ENCODE measurements at regions not wholly inside any gene's neighbourhood (a gene's known extent, or its start where the extent isn't known, plus 50 kb on each side); places are given as distances from the start of the nearest gene placed in this dataset.

DNA sequence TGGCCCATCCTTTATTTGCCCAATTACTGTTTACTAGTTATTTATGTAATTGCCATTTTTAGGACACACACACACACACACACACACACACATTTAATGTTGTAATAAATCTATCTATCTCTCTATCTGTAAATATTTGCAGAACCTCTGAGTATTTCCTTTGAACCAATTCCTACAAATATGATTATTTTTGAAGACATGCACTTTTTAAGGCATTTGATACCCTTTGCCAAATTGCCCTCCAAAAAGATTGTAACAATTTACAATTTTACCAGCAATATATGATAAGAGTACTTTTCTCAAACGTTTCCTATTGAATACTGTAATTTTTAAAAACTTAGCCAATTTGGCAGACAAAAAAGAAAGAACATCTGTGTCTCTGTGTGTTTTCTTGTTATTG lies 143.8 kb upstream of the FOXF1 start:
- no peak for DNase-seq (ENCODE audit: low spot score)

DNA sequence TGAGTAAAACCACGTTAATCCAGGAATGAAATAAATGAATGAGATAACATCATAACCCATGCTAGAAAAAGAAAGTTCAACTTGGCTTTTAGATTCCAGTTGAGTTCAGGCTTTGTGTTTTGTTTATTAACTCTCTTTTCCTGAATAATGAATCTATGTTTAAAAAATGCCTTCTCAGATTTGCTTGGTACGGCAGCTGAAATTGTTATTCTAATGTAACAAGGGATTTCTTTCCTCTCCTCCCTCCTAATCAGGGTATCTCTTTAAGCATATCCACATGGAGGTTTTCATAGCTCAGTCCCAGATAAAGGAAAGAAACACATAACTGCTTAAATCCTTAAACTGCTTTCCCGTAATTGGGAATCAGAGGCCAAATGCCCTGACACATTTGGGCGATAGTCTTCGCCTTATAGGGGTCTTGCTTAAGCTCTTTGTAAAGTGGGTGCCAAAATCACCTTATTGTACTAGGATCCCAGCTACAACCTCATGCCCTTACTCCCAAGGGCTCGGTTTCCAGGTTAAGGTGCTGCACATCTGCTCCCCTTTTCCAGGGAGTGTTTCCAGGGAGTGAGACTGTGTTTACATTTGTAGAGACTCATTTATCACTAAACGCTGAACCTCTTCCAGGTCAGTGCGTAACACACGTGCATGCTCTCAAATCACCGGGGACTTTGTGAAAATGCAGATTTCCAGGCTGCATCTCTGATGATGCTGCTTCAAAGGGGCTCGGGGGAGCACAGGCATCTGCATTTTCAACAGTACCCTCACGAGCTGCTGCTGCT lies 142.8 kb upstream of the FOXF1 start:
- DNase-seq (ENCODE audit: low spot score): no peak

DNA sequence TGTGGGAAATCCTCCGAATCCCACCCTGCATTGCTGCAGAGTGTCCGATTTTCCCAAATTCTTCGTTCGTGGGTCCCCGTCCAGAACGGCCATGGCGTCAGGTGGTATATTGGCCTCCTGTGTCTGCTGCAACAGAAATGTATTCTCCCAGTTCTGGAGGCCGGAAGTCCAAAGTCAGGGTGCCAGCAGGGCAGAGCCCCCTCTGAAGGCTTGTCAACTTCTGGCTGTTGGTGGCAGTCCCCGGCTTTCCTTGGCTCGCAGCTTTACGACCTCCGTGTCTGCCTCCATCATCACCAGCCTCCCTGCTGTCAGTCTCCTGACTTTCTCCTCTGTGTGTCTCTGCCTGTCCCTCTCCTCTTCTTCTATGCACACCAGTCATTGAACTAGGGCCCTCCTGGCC lies 142.1 kb upstream of the FOXF1 start:
- no peak for DNase-seq (ENCODE audit: low spot score)

DNA sequence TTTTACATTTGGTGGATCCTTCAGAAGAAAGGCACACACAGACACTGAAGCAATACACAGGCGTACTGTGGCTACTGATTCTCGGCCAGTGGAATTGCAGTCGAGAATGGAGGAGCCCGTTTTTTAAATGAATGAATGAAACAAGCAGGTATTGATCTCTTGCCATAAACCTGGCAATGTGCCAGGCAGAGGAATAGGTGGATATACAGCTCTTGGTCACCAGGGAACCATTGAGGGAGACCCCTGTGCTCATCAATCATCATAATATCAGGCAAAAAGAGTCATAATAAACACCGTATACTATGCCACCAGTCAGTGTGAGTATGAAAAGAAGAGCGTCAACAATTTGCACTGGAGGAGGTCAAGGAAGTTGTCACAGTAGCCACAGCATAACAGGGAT lies 140.3 kb upstream of the FOXF1 start:
- DNase-seq (ENCODE audit: low spot score): no peak

DNA sequence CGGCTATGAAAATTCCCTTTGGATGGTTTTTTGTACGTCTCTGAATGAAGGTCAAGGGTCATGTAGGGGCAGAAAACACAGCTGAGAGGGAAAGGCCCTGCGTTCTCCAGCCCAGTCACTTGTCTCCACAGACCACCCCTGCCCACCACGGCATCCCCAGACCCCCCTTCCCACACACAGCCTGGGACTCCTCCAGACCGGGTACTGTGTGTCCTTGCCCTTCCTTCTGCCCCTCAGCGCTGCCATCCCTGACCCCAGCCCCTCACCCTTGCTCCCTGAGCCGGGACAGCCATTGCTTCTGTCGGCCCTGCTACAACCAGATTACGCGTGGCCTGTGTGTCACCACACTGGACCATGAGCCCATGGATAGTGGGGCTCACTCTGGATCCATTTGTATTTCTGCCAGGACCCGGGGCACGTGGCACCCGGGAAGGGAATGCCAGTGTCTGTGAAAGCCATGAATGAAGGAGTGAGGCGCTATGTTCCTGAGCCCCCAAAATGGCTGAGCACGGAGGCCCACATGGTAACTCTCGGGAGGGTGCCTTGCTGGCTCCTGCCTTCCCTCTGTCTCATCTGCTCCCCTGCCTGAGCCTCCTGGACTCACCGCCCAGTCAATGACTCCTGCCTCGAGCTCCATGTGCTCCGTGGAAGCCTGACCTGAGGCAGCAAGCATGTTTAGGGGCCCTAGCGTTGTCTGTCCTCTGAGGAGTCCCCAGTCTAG lies 139.1 kb upstream of the FOXF1 start:
- no peak for DNase-seq (ENCODE audit: low spot score)

DNA sequence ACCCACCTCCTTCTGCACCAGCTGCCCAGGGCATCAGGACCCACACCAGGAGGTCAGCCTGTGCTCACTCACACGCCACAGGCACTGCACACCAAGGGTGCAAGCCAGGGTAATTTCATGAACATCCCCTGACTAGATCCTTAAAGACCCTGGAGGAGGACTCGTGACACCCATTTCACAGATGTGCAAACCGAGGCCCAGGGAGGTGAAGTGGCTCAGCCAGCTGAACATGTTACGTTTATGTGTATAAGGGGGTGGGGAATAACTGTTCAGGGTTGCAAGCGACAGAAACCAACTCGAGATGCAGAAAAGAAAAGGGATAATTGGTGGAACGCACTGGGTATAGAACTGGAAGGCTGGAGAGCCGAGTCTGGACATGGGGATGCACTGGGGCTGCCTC lies 138.1 kb upstream of the FOXF1 start:
- no peak for DNase-seq (ENCODE audit: low spot score)

DNA sequence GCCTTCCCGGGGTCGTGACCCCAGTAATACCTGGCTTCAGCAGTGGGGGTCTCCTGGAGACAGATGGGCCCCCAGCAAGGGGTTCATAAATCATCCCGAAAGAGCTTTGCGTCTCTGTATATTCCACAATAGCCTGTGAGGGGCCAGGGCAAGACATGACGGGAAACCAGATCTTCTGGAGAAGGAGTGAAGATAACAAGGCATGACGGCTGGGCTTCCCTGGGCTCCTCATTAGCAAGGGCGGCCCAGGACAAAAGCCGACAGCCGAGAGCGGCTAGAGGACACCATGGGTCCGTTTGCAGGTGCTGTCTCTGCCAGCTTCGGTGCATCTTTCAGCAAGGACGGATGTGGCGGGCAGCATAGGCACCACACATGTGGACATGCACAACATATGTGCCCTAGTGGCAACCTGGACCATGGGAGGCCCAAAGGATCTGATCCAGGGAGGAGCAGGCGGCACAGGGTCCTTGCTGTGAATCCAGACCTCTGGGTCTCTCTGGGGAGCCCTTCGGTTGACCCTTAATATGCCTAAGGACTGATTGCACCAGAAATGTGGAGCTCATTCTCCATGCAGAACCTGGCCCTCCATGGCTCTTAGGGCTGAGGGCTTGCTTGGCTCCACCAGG lies 136.9 kb upstream of the FOXF1 start:
- no peak for DNase-seq (ENCODE audit: low spot score)

DNA sequence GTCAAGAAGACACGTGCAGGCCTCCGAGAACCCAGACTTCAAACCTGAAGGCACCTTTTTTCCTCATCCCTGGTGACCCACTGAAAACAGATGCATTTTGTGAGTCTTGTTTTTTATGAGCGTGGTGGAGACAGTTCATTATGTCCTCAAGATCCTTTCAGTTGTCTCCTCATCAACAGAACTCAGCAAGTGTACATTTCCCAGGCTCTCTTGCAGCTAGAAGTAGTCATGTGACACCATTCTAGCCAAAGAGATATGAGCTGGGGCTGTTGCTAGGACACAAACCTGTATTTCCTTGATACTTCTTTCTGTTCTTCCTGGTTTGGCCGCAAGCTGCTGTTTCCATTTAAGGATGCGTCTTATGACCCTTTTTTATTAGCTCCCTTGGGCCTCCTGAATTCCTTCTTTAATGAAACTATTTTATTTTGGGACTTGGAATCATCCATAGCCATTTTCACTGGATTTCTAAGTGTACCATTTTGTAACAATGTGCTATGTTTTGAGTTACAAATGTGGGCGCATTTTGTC lies 135.7 kb upstream of the FOXF1 start:
- DNase-seq (ENCODE audit: low spot score): no peak

DNA sequence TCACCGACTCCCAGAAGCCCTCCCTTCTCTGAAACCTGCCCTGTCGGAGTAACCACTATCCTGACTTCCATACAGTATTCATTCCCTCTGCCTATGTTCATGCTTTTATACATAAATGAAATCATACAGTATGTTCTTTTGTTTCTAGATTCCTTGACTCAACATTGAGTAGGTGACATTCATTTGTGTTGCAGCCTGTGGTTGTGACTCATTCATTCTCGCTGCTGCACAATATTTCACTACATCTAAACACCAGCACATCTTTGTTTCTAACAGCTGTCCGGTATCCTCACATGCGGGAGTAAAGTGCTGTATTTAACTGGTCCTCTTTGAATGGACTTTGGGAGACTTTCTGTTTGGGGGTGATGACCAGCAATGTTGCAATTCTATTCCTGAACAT lies 135.0 kb upstream of the FOXF1 start:
- DNase-seq (ENCODE audit: low spot score): no peak

DNA sequence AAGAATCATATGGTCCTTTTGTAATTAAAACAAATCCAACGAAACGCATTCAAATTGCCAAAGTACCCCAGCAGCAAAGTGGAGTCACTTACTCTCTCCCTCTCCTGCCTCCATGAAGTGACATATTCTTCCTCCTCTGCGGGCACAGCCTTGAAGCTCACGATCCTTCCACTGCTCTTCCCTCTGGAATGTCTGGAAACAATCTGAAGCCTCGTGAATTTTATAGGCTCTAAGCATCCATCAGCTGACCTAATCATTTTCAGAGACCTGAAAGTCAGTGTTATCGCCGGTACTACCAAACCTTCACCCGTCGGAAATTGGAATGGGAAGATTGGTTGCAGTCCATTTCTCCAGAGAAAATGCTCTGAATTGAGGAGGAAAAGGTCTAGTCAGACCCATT lies 134.5 kb upstream of the FOXF1 start:
- DNase-seq (ENCODE audit: low spot score): no peak

DNA sequence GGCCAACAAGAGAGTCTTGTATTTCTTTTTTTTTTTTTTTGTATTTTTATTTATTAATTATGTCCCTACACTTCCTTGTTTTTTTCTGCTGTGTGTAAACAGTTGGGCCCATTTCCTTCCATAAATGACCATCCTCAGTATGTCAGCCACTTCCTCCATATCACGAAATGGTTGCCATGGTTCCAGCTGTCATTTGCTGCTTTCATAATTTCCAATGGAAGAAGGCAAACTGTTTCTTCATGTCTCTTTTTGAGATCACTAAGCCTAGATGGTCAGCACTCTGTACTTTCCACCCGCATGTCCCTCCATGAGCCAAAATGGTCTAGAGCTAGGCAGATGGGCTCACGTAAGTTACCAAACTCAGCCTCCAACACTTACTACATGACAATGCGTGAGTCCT lies 133.5 kb upstream of the FOXF1 start:
- no peak for DNase-seq (ENCODE audit: low spot score)

DNA sequence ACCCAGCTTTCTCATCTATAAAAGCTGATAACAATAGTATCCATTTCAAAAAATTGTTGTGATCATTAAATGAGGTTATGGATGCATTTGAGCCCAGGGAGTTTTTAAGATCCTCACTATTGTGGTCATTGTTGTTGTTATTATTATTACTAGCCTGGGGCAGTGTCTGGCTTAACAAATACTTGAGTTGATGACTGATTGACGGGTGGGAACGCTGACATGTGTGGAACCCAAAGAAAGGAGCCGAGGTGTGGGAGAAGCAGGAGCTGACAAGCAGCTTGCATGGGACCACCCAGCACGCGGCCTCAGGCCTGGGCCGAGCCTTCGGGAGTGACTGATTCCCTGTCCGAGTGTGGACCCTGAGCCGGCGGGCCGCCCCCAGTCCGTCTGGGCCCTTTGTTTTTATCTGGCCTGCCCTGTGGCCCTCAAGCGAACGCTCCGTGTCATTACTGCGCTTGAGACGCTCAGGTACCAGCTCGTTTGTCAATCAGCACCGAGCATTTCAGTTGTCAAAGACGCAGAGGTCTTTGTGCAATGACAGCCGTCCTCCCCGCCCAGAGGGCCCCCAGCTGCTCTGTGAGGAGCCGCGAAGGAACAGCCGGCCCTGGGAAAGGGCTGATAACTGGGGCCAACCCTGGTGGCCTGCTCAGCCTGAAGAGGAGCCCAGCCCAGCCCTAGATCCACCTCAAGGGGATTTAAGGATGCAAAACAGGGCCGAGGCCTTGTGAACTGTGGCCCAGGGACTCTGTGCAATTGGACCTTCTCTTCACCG lies 132.9 kb upstream of the FOXF1 start:
- DNase-seq (ENCODE audit: low spot score): no peak

DNA sequence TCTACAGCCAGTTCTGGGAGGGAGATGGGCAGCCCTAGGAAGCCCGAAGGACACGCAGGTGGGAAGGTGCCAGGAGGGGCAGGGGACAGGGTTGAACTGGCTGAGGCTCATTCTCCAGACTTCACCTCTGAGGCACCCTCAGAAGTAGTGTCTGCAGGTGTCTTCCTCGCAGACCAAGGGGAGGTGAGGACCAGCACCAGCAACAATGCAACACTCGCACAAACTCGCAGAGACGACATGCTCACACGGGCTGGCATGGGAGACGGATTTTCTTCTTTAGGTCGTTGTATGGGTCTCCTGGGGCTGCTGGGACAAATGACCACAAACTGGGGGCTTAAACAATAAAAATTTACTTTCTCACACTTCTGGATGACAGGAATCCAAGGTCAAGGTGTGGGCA lies 132.2 kb upstream of the FOXF1 start:
- DNase-seq (ENCODE audit: low spot score): no peak

DNA sequence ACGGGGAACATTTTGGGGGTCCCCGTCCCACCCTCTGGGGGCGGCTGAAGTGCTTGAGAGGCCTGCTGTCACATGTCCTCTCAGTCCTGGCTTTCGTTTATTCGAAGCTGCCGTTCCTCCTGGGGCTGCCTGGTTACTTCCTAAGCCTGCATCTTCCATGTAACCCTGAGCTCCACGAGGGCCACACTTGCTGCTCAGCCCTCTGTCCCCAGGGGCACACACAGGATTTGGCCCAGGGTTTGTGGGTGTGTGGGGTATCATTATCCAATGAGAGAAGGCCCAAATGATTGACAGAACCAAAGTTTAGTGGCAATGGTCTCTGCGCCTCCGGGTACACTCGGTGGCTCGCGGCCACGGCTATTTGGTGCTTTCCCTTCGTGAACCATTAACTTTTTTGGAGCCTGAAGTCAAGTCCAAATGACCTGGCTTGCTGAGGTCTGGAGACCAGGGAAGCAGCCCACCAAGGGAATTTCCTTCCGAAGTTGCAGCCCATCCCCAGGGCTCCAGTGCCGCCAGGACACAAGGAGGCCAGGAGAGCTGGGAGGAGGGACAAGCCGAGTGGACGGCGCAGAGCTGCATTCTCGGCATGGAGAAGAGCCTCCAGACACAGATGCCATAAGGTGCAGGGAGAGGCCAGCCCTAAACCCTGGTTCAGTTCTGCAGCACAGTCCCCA lies 131.4 kb upstream of the FOXF1 start:
- DNase-seq (ENCODE audit: low spot score): no peak

DNA sequence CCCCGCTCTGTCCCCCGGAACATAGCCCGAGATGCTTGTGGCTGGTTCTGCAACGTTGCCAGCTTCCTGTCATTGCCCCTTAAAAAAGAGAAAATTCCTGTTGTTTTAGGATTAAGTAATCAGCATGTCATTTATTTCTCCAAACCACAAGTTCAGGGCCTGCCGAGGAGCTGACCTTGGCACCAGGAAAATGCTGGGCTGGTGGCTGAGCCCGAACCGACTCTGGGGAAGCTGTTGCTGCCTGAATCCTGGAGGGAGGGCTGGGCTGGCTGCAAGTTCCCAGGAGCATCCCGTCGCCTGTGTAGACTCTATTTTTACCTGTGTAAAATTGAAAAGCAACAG lies 130.9 kb upstream of the FOXF1 start:
- DNase-seq (ENCODE audit: low spot score): no peak

DNA sequence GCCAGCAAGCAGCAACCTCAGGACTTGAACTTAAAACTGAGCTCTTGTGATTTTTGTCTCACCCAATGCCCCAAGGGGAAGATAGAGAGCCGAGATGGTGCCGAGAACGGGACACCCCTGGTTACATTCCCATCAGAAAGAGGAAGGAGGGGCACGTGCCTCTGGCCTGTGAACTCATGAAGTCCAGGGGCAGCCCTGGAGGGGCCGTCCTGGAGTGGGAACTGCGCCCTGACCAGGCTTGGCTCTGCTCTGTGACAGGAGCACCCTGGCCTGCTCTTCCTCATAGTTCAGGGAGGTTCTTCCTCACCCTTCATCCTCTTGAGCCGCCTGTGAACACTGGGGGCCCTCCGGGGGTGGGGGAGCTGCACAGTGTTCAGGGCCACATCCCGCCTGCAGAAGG lies 130.3 kb upstream of the FOXF1 start:
- no peak for DNase-seq (ENCODE audit: low spot score)

DNA sequence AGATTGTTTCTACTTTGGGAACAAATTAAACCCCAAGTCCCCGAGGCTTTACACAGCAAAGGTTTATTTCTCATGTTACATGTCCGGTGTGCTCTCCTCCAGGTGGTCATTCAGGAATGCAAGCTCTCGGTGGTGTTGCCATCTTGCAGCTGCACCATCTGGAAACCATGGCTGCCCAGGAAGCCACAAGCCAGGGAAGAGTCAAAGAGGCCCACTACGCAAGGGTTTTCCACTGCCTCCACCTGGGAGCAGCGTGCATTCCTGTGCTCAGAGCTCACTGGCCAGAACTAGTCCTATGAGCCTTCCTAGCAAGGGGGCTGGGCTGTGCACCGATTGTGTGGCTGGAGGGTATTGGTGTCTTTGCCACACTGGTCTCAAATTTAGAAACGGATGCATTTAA lies 128.8 kb upstream of the FOXF1 start:
- no peak for DNase-seq (ENCODE audit: low spot score)

DNA sequence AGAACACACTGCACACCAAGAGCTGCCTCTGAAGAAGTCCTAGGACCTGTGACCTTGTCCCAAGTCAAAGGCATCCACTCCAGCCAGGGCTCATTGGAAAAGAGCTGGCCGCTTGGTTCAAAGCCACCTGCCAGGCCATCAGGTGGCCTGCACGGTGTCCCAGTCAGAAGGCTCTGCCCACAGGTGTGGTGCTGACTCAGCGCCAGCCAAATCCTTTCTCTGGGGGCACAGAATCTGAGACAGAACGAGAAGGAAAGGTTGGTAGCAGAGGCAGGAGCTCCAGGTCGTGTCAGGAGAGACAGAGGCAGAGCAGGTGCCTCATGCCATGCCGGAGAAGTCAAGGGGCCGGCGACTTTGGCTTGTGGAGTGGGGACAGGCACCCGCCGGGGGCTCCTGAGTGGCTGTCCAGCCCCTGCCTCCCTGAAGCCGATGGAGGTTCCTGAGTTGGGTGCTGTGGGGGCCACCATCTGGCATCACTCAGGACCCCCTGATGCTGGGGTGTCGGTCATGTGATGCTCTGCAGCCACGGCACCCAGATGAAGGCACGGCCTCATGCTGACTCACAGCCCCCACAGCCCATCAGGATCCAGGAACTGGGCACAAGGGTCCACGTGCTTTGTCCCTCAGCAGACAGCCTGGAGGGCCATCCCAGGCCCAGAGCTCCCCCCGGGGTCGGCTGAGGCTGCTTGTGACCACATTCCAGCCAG lies 128.1 kb upstream of the FOXF1 start:
- no peak for DNase-seq (ENCODE audit: low spot score)

DNA sequence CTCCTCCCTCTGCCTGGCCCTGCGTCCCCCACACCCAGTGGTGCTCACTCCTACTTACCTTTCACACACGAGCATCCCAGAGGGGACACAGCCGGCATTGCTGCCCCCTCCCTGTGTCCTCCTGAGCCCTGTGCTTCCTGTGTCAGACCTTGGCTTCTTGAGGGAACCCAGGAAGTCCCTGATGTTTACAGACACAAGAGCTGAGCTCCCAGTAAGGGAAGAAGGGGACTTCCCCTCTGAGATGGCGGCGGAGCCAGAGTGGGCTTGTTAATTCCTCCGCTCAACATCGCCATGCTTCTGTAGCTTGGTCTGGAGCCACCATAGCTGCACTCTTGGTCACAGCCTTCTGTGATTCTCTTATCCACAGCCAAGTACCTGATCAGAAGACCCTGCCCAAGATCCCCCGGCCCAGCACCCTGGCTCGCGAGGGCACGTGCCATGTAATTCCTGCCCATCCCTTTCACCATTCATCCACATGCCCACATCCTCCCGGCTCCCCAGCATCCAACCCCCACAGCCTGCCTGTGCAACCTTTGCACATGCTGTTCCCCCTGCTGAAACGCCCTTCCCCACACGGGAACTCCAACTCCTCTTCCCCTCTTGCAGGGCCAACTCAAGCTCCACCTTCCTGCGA lies 127.4 kb upstream of the FOXF1 start:
- DNase-seq (ENCODE audit: low spot score): no peak

DNA sequence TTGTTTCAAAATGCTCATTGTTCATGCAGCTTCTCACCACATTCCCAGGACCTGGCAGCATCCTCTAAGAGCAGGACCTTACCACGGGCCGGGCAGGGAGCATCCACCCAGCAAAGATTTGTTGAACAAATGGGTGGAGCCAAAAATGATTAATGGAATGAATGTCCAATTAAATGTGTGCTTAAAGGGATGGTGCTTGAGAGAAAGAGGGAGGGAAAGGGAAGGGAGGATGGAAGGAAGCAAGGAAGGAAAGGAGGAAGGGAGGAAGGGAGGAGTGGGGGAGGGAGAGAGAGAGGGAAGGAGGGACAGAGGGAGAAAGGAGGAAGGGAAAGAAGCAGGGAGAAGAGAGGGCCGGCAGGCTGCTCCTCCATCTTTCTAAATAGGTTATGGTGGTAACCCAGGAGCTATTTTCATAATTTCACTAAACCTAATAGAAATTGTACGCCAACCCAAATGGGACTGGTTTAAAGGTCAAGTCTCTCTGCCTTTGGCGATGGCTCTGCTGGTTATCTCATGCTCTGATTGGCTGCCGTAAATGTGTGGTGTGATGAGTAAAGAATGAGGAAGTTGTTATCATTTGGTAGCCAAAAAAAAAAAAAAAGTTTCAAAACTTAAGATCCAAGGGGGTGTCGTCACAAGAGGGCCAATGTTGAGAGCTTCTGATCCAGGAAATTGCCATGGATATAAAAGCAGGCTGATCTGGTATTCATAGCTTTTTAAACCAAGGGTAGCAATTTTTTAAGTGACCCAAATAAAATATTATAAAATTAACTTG lies 126.7 kb upstream of the FOXF1 start:
- no peak for DNase-seq (ENCODE audit: low spot score)

All from germinal center (tissue), 1 donor.